Keratinocyte (primary cell): ENCODE measurements at regions not wholly inside any gene's neighbourhood (a gene's known extent, or its start where the extent isn't known, plus 50 kb on each side); places are given as distances from the start of the nearest gene placed in this dataset.

Experiments used
- DNase-seq: peaks from one replicate; pipeline ENCODE4 v3.0.0-alpha.2; 2011; ENCODE audit warnings: low read depth, missing footprints, low spot score
- FAIRE-seq: peaks from 2 replicates; lab custom pipeline; 2011; peaks lifted over from hg19 to GRCh38; lab: Jason Lieb, UNC
- H2AFZ ChIP-seq: 2 replicates; pipeline ENCODE4 v1.6.0; 2012; ENCODE audit warnings: low read length, control low read depth, inconsistent platforms; ENCODE audit not compliant: control insufficient read depth
- H3K27ac ChIP-seq: 2 replicates; pipeline ENCODE4 v1.5.1; 2011; ENCODE audit warnings: low read length; ENCODE audit not compliant: control insufficient read depth, insufficient read depth
- H3K27me3 ChIP-seq: 3 replicates; pipeline ENCODE4 v1.6.0; 2011; ENCODE audit warnings: low read length; ENCODE audit not compliant: control insufficient read depth, insufficient read depth; ENCODE audit errors: extremely low read depth
- H3K36me3 ChIP-seq, 2 experiments: 2 replicates in 1 of 2; 3 replicates in 1 of 2; pipeline ENCODE4 v1.5.1; 2011; ENCODE audit warnings: low read length in 2 of 2, mild to moderate bottlenecking in 1 of 2; ENCODE audit not compliant: control insufficient read depth in 2 of 2, insufficient read depth in 2 of 2; ENCODE audit errors: extremely low read depth in 1 of 2
- H3K4me1 ChIP-seq: 3 replicates; pipeline ENCODE4 v1.5.1; 2011; ENCODE audit warnings: low read length; ENCODE audit not compliant: control insufficient read depth, insufficient read depth; ENCODE audit errors: extremely low read depth
- H3K4me2 ChIP-seq: 3 replicates; pipeline ENCODE4 v1.6.0; 2011; ENCODE audit warnings: low read depth, low read length; ENCODE audit not compliant: control insufficient read depth, insufficient read depth; ENCODE audit errors: extremely low read depth
- H3K4me3 ChIP-seq, 3 experiments: fragments of 200-600 bp in 1 of 3; sonication (generic) in 1 of 3; 2 replicates in 2 of 3; 3 replicates in 1 of 3; pipeline ENCODE4 v1.5.1; 2011 to 2016; ENCODE audit warnings: low read length in 3 of 3, mild to moderate bottlenecking in 3 of 3, control low read depth in 2 of 3, inconsistent platforms in 1 of 3, low read depth in 1 of 3, mixed read lengths in 1 of 3, mixed run types in 1 of 3, moderate library complexity in 1 of 3; ENCODE audit not compliant: control insufficient read depth in 2 of 3, insufficient read depth in 2 of 3; ENCODE audit errors: extremely low read depth in 1 of 3
- H3K79me2 ChIP-seq: 2 replicates; pipeline ENCODE4 v1.6.0; 2012; ENCODE audit warnings: low read length; ENCODE audit not compliant: control insufficient read depth, insufficient read depth
- H3K9ac ChIP-seq: 3 replicates; pipeline ENCODE4 v1.6.0; 2011; ENCODE audit warnings: low read length; ENCODE audit not compliant: control insufficient read depth, insufficient read depth; ENCODE audit errors: extremely low read depth
- H3K9me1 ChIP-seq: 3 replicates; pipeline ENCODE4 v1.6.0; 2011; ENCODE audit warnings: low read length; ENCODE audit not compliant: control insufficient read depth, insufficient read depth; ENCODE audit errors: extremely low read depth
- H3K9me3 ChIP-seq: 2 replicates; pipeline ENCODE4 v1.5.1; 2012; ENCODE audit warnings: low read depth, low read length; ENCODE audit not compliant: control insufficient read depth
- H4K20me1 ChIP-seq: 3 replicates; pipeline ENCODE4 v1.6.0; 2011; ENCODE audit warnings: low read length; ENCODE audit not compliant: control insufficient read depth, insufficient read depth; ENCODE audit errors: extremely low read depth
- CTCF ChIP-seq, 3 experiments: IDR thresholded peaks in 1 of 3; conservative IDR thresholded peaks in 1 of 3; optimal IDR thresholded peaks in 1 of 3; 2 replicates in 2 of 3; 3 replicates in 1 of 3; pipeline versions ENCODE3 to v1.5.1; 2011; ENCODE audit warnings: low read length in 3 of 3, mild to moderate bottlenecking in 3 of 3, moderate library complexity in 2 of 3, control low read depth in 1 of 3, inconsistent platforms in 1 of 3; ENCODE audit not compliant: insufficient read depth in 2 of 3; ENCODE audit errors: extremely low read depth in 1 of 3
- EZH2 ChIP-seq: IDR thresholded peaks from one replicate; pipeline ENCODE4 v1.6.1; 2012; ENCODE audit warnings: inconsistent platforms, mild to moderate bottlenecking, low read length, moderate library complexity
- dilution Hi-C: fragments of 300-500 bp; cut with MboI; formaldehyde crosslinking; loops from one replicate; pipeline ENCODE4 v1.7.0; 2020; ENCODE audit warnings: low sequenced_read_pairs; ENCODE audit not compliant: extremely low pct_ligation_motif_present

- dilution Hi-C loops, result no loop called here
- Histone ChIP-seq H2AFZ (no peak overlapping the region), H3K27me3 (no peaks in the 10 kb centered on the region), H3K9ac (no peak overlapping the region), H3K9me3 (no peaks in the 10 kb centered on the region), H3K4me2 (no peak overlapping the region), H3K36me3 (no peaks in the 10 kb centered on the region), H4K20me1 (no peaks in the 10 kb centered on the region), H3K4me3 (no peak overlapping the region), H3K79me2 (no peaks in the 10 kb centered on the region), H3K27ac (no peak overlapping the region), H3K9me1 (no peaks in the 10 kb centered on the region), H3K4me1 (peaks cover 21% of the 10 kb centered on the region)
- FAIRE-seq (no peak), DNase-seq (no peak)
- no peak for TF ChIP-seq CTCF (optimal IDR thresholded peaks at IDR 0.05 in 1 of 3, IDR thresholded peaks at IDR 0.05 in 1 of 3, conservative IDR thresholded peaks at IDR 0.05 in 1 of 3; ENCODE audit: extremely low read depth in 1 of 3, insufficient read depth in 2 of 3, low read length in 3 of 3)
- TF ChIP-seq EZH2, result no peak
Observed at GRCh38 chr12:115325858-115326257, 641.9 kb upstream of the TBX3 start.

DNA sequence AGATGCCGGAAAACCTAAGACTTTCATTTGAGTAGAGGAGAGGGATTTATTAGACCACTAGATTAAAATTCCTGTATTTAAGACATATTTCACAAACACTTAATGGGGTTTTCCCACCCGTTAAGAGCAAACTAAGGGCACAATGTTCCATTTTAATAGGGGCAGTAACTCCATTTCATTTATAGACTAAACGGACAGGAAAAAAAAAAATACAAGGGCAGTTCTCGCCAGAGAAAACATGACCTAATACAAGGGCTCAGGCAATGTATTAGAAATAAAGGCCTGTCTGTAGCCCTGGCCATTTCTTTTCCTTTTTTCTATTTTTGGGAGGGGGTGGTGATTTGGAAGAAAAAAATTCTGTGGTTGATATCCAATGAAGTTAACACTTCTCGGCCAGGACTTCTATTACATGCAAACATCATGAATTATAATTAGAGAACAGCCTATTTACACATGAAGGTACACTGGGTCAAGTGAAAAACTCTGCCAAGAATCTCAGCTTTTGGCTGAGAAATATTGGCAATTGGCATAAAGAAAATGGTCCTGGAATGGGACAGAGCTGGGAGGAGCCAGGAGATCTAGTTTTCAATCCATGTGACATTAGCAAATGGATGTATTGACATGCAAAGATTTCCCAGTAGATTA lies 641.1 kb upstream of the TBX3 start:
- no peaks in the 10 kb centered on the region for H3K79me2 ChIP-seq
- no peak overlapping the region for H3K4me2 ChIP-seq
- no peak overlapping the region for H3K9ac ChIP-seq
- H3K9me3 ChIP-seq, result no peaks in the 10 kb centered on the region
- dilution Hi-C loops, result no loop called here
- no peak for DNase-seq
- no peak overlapping the region for H3K27ac ChIP-seq
- no peaks in the 10 kb centered on the region for H4K20me1 ChIP-seq
- no peak for FAIRE-seq
- H3K9me1 ChIP-seq, result no peaks in the 10 kb centered on the region
- H2AFZ ChIP-seq, result no peak overlapping the region
- peaks cover 21% of the 10 kb centered on the region for H3K4me1 ChIP-seq
- TF ChIP-seq CTCF (optimal IDR thresholded peaks at IDR 0.05 in 1 of 3, IDR thresholded peaks at IDR 0.05 in 1 of 3, conservative IDR thresholded peaks at IDR 0.05 in 1 of 3; ENCODE audit: extremely low read depth in 1 of 3, insufficient read depth in 2 of 3, low read length in 3 of 3), result no peak
- no peak for TF ChIP-seq EZH2
- no peaks in the 10 kb centered on the region for H3K27me3 ChIP-seq
- no peaks in the 10 kb centered on the region for H3K36me3 ChIP-seq
- H3K4me3 ChIP-seq, result no peak overlapping the region
